B cell (primary cell): ENCODE measurements at regions not wholly inside any gene's neighbourhood (a gene's known extent, or its start where the extent isn't known, plus 50 kb on each side); places are given as distances from the start of the nearest gene placed in this dataset.

Experiments
- EZH2 ChIP-seq: IDR thresholded peaks from 2 replicates; pipeline ENCODE4 v1.6.1; 2012; ENCODE audit warnings: borderline replicate concordance, low read depth, mild to moderate bottlenecking, moderate library complexity, low read length; ENCODE audit not compliant: insufficient read depth, poor library complexity, severe bottlenecking
- TF ChIP-seq, protein P1 (sequence below): fragments of 200-600 bp; IDR thresholded peaks from one replicate; pipeline ENCODE4 v1.8.0; 2022; ENCODE audit warnings: antibody characterized with exemption, mild to moderate bottlenecking

DNA sequence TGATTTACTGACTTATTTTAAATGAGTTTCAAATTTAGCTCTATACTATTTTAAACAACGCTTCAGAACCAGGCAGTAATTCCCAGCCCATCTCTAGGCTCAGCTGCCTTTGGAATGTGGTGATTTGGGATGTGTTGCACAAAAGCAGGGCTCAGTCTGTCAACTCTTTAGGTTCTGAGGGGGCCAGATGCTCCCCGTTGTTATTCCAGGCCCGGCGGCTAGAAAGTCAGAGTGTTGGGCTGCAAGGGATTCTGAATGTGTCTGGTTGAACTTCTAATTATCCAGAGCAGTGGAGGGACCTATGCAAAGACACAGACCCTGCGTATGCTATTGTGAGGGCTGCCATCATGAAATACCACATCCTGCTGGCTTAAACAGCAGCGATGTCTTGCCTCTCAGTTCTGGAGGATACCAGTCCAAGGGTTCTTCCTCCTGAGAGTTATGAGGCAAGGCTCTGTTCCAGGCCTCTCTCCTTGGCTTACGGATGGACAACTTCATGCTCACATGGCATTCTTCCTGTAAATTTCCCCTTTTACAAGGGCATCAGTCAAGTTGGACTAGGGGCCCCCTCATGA, 123.2 kb upstream of the TRIM2 start:
- TF ChIP-seq, protein P1, sequence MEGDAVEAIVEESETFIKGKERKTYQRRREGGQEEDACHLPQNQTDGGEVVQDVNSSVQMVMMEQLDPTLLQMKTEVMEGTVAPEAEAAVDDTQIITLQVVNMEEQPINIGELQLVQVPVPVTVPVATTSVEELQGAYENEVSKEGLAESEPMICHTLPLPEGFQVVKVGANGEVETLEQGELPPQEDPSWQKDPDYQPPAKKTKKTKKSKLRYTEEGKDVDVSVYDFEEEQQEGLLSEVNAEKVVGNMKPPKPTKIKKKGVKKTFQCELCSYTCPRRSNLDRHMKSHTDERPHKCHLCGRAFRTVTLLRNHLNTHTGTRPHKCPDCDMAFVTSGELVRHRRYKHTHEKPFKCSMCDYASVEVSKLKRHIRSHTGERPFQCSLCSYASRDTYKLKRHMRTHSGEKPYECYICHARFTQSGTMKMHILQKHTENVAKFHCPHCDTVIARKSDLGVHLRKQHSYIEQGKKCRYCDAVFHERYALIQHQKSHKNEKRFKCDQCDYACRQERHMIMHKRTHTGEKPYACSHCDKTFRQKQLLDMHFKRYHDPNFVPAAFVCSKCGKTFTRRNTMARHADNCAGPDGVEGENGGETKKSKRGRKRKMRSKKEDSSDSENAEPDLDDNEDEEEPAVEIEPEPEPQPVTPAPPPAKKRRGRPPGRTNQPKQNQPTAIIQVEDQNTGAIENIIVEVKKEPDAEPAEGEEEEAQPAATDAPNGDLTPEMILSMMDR = no peak
- TF ChIP-seq EZH2 = no peak
